ENCODE measurements at regions not wholly inside any gene's neighbourhood (a gene's known extent, or its start where the extent isn't known, plus 50 kb on each side); places are given as distances from the start of the nearest gene placed in this dataset.

GRCh38 chr13:108439556-108439955 is 170.0 kb downstream of the TNFSF13B start:
- Histone ChIP-seq H3K4me3 (ENCODE audit: low read depth, low read length) (no peak overlapping the region), H3K9ac (ENCODE audit: low read depth, low read length) (no peak overlapping the region), H3K36me3 (ENCODE audit: control insufficient read depth, insufficient read depth, low read length) (no peaks in the 10 kb centered on the region), H3K27me3 (ENCODE audit: control insufficient read depth, insufficient read depth, low read length) (no peaks in the 10 kb centered on the region), H3K4me1 (ENCODE audit: control insufficient read depth, insufficient read depth, low read length) (no peaks in the 10 kb centered on the region), H3K9me3 (ENCODE audit: control insufficient read depth, insufficient read depth, low read length) (no peaks in the 10 kb centered on the region)

DNA sequence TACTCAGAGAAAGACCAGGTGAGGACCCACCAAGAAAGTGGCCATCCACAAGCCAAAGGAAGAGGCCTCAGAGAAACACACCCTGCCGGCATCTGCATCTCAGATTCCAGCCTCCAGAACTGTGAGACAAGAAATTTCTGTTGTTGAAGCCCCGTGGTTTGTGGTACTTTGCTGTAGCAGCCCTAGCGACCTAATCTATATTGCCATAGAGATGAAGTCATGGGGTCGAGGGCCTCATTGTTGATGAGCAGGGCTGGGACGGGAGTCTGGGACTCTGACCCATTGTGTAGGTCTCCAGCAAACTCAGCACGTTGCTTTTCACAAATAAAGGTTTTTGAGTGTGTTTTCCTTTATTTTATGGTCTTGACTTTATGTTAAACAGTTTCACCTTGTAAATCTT is 174.9 kb downstream of the TNFSF13B start:
- no peaks in the 10 kb centered on the region for H3K9me3 ChIP-seq (ENCODE audit: control insufficient read depth, insufficient read depth, low read length)
- H3K36me3 ChIP-seq (ENCODE audit: control insufficient read depth, insufficient read depth, low read length) = no peaks in the 10 kb centered on the region
- no peak overlapping the region for H3K4me3 ChIP-seq (ENCODE audit: low read depth, low read length)
- H3K4me1 ChIP-seq (ENCODE audit: control insufficient read depth, insufficient read depth, low read length) = no peaks in the 10 kb centered on the region
- H3K27me3 ChIP-seq (ENCODE audit: control insufficient read depth, insufficient read depth, low read length) = no peaks in the 10 kb centered on the region
- H3K9ac ChIP-seq (ENCODE audit: low read depth, low read length) = no peak overlapping the region

- no peak overlapping the region for H3K4me3 ChIP-seq (ENCODE audit: low read depth, low read length)
- H3K36me3 ChIP-seq (ENCODE audit: control insufficient read depth, insufficient read depth, low read length) = no peaks in the 10 kb centered on the region
- H3K27me3 ChIP-seq (ENCODE audit: control insufficient read depth, insufficient read depth, low read length) = no peaks in the 10 kb centered on the region
- no peaks in the 10 kb centered on the region for H3K4me1 ChIP-seq (ENCODE audit: control insufficient read depth, insufficient read depth, low read length)
- H3K9ac ChIP-seq (ENCODE audit: low read depth, low read length) = no peak overlapping the region
- H3K9me3 ChIP-seq (ENCODE audit: control insufficient read depth, insufficient read depth, low read length) = no peaks in the 10 kb centered on the region
Observed at GRCh38 chr13:108448891-108449290, 179.4 kb downstream of the TNFSF13B start.

DNA sequence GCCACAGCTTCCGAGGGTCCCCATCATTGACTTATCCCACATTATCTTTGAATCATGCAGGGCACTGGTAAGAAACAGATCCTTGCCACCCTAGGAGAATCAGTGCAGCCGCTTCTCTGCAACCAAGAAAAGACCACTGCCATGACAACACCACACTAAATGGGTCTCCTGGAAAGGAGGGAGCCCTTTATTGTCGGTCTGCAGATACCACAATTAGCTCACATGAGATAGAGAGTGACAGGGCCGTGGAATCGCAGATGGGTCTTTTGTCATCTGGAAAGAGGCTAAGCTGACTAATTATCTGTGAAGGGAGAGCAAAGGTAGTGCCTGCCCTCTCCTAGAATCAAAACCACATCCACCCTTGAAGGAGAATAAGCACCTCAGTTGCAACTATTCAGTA is 178.3 kb upstream of the MYO16 start:
- no peaks in the 10 kb centered on the region for H3K4me1 ChIP-seq (ENCODE audit: control insufficient read depth, insufficient read depth, low read length)

DNA sequence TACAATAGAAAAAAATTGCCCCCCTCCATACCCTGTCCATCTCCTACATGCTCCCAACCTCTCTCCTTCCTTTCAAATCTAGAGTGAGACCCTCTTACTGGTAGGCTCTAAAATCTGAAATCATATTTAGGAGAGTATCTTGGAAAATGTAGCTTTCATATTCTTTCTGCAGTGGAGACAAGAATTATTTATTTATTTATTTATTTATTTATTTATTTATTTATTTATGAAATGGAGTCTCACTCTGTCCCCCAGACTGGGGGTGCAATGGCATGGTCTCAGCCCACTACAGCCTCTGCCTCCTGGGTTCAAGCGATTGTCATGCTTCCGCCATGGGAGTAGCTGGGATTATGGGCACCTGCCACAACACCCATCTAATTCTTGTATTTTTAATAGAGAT is 174.1 kb upstream of the MYO16 start:
- Histone ChIP-seq H3K36me3 (ENCODE audit: control insufficient read depth, insufficient read depth, low read length) (no peaks in the 10 kb centered on the region), H3K4me3 (ENCODE audit: low read depth, low read length) (no peak overlapping the region), H3K9ac (ENCODE audit: low read depth, low read length) (no peak overlapping the region), H3K9me3 (ENCODE audit: control insufficient read depth, insufficient read depth, low read length) (no peaks in the 10 kb centered on the region), H3K27me3 (ENCODE audit: control insufficient read depth, insufficient read depth, low read length) (no peaks in the 10 kb centered on the region), H3K4me1 (ENCODE audit: control insufficient read depth, insufficient read depth, low read length) (no peaks in the 10 kb centered on the region)

More for the DNA sequence above, 178.3 kb upstream of the MYO16 start:
- H3K27me3 ChIP-seq (ENCODE audit: control insufficient read depth, insufficient read depth, low read length) = no peaks in the 10 kb centered on the region
- H3K36me3 ChIP-seq (ENCODE audit: control insufficient read depth, insufficient read depth, low read length) = no peaks in the 10 kb centered on the region
- no peaks in the 10 kb centered on the region for H3K9me3 ChIP-seq (ENCODE audit: control insufficient read depth, insufficient read depth, low read length)
- no peak overlapping the region for H3K4me3 ChIP-seq (ENCODE audit: low read depth, low read length)
- H3K9ac ChIP-seq (ENCODE audit: low read depth, low read length) = no peak overlapping the region

DNA sequence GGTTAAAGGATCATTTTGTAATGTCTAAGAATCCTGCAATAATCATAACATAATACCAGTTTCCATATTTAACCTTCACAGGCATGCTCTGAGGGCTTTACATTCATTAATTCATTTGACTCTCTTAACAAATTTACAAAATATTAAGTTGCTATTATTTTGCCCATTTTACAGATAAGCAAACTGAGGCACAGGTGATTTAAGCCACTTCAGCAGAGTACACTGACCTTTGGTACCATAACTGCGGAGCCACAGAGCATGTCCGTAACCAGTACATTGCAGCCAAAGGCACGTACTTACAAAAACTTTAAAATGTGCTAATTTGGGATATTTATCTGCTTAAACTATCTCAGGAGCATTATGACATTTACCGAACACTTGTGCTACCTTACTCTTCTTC is 169.4 kb upstream of the MYO16 start:
- Histone ChIP-seq H3K27me3 (ENCODE audit: control insufficient read depth, insufficient read depth, low read length) (no peaks in the 10 kb centered on the region), H3K9ac (ENCODE audit: low read depth, low read length) (no peak overlapping the region), H3K4me1 (ENCODE audit: control insufficient read depth, insufficient read depth, low read length) (no peaks in the 10 kb centered on the region), H3K4me3 (ENCODE audit: low read depth, low read length) (no peak overlapping the region), H3K9me3 (ENCODE audit: control insufficient read depth, insufficient read depth, low read length) (no peaks in the 10 kb centered on the region), H3K36me3 (ENCODE audit: control insufficient read depth, insufficient read depth, low read length) (no peaks in the 10 kb centered on the region)

- no peak overlapping the region for H3K9ac ChIP-seq (ENCODE audit: low read depth, low read length)
- no peaks in the 10 kb centered on the region for H3K36me3 ChIP-seq (ENCODE audit: control insufficient read depth, insufficient read depth, low read length)
- no peaks in the 10 kb centered on the region for H3K4me1 ChIP-seq (ENCODE audit: control insufficient read depth, insufficient read depth, low read length)
- H3K4me3 ChIP-seq (ENCODE audit: low read depth, low read length) = no peak overlapping the region
- H3K27me3 ChIP-seq (ENCODE audit: control insufficient read depth, insufficient read depth, low read length) = no peaks in the 10 kb centered on the region
- no peaks in the 10 kb centered on the region for H3K9me3 ChIP-seq (ENCODE audit: control insufficient read depth, insufficient read depth, low read length)
Observed at GRCh38 chr13:108460746-108461145, 168.7 kb upstream of the MYO16 start.

- Histone ChIP-seq H3K9me3 (ENCODE audit: control insufficient read depth, insufficient read depth, low read length) (no peaks in the 10 kb centered on the region), H3K9ac (ENCODE audit: low read depth, low read length) (no peak overlapping the region), H3K27me3 (ENCODE audit: control insufficient read depth, insufficient read depth, low read length) (no peaks in the 10 kb centered on the region), H3K36me3 (ENCODE audit: control insufficient read depth, insufficient read depth, low read length) (no peaks in the 10 kb centered on the region), H3K4me3 (ENCODE audit: low read depth, low read length) (no peak overlapping the region), H3K4me1 (ENCODE audit: control insufficient read depth, insufficient read depth, low read length) (no peaks in the 10 kb centered on the region)
Observed at GRCh38 chr13:108463340-108463739, 166.1 kb upstream of the MYO16 start.

- no peak overlapping the region for H3K4me3 ChIP-seq (ENCODE audit: low read depth, low read length)
- H3K36me3 ChIP-seq (ENCODE audit: control insufficient read depth, insufficient read depth, low read length) = no peaks in the 10 kb centered on the region
- H3K9ac ChIP-seq (ENCODE audit: low read depth, low read length) = no peak overlapping the region
Observed at GRCh38 chr13:108470921-108471320, 158.5 kb upstream of the MYO16 start.

DNA sequence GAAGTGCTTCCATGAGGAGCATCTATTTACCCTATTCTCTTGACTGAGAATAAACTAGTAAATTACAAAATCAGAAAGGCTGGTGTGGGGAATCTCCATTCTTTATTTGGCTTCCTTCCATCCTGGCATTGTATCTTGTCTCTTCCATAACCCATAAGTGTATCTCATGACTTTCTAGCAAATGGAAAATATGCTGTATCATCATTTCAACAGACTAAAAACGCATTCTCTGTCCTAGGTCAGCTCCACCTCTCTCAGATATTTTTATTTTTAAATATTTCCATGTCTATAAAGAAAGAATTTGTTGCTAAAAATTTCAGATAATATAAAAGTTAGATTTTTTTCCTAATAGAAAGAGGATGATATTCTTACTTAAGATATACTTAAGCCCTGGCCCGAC is 154.2 kb upstream of the MYO16 start:
- Histone ChIP-seq H3K36me3 (ENCODE audit: control insufficient read depth, insufficient read depth, low read length) (no peaks in the 10 kb centered on the region), H3K9ac (ENCODE audit: low read depth, low read length) (no peak overlapping the region), H3K9me3 (ENCODE audit: control insufficient read depth, insufficient read depth, low read length) (no peaks in the 10 kb centered on the region), H3K27me3 (ENCODE audit: control insufficient read depth, insufficient read depth, low read length) (no peaks in the 10 kb centered on the region), H3K4me1 (ENCODE audit: control insufficient read depth, insufficient read depth, low read length) (no peaks in the 10 kb centered on the region), H3K4me3 (ENCODE audit: low read depth, low read length) (no peak overlapping the region)

More at GRCh38 chr13:108470921-108471320, 158.5 kb upstream of the MYO16 start:
- Histone ChIP-seq H3K27me3 (ENCODE audit: control insufficient read depth, insufficient read depth, low read length) (no peaks in the 10 kb centered on the region), H3K4me1 (ENCODE audit: control insufficient read depth, insufficient read depth, low read length) (no peaks in the 10 kb centered on the region), H3K9me3 (ENCODE audit: control insufficient read depth, insufficient read depth, low read length) (no peaks in the 10 kb centered on the region)

- Histone ChIP-seq H3K9ac (ENCODE audit: low read depth, low read length) (no peak overlapping the region), H3K4me3 (ENCODE audit: low read depth, low read length) (no peak overlapping the region), H3K36me3 (ENCODE audit: control insufficient read depth, insufficient read depth, low read length) (no peaks in the 10 kb centered on the region), H3K27me3 (ENCODE audit: control insufficient read depth, insufficient read depth, low read length) (no peaks in the 10 kb centered on the region), H3K9me3 (ENCODE audit: control insufficient read depth, insufficient read depth, low read length) (no peaks in the 10 kb centered on the region), H3K4me1 (ENCODE audit: control insufficient read depth, insufficient read depth, low read length) (no peaks in the 10 kb centered on the region)
Observed at GRCh38 chr13:108477376-108477775, 152.0 kb upstream of the MYO16 start.

GRCh38 chr13:108478179-108478578 is 151.2 kb upstream of the MYO16 start:
- Histone ChIP-seq H3K9ac (ENCODE audit: low read depth, low read length) (no peak overlapping the region), H3K9me3 (ENCODE audit: control insufficient read depth, insufficient read depth, low read length) (no peaks in the 10 kb centered on the region), H3K36me3 (ENCODE audit: control insufficient read depth, insufficient read depth, low read length) (no peaks in the 10 kb centered on the region), H3K27me3 (ENCODE audit: control insufficient read depth, insufficient read depth, low read length) (no peaks in the 10 kb centered on the region), H3K4me3 (ENCODE audit: low read depth, low read length) (no peak overlapping the region), H3K4me1 (ENCODE audit: control insufficient read depth, insufficient read depth, low read length) (no peaks in the 10 kb centered on the region)

GRCh38 chr13:108483981-108484380 is 145.4 kb upstream of the MYO16 start:
- Histone ChIP-seq H3K9ac (ENCODE audit: low read depth, low read length) (no peak overlapping the region), H3K9me3 (ENCODE audit: control insufficient read depth, insufficient read depth, low read length) (no peaks in the 10 kb centered on the region), H3K4me1 (ENCODE audit: control insufficient read depth, insufficient read depth, low read length) (no peaks in the 10 kb centered on the region), H3K4me3 (ENCODE audit: low read depth, low read length) (no peak overlapping the region), H3K36me3 (ENCODE audit: control insufficient read depth, insufficient read depth, low read length) (no peaks in the 10 kb centered on the region), H3K27me3 (ENCODE audit: control insufficient read depth, insufficient read depth, low read length) (no peaks in the 10 kb centered on the region)

Measured in iPS-15b (cell line).